HEK293 (cell line): ENCODE measurements at regions not wholly inside any gene's neighbourhood (a gene's known extent, or its start where the extent isn't known, plus 50 kb on each side); places are given as distances from the start of the nearest gene placed in this dataset.

Experiments
- CTCF ChIA-PET: fragments of 350-600 bp; formaldehyde crosslinking; extraction: SDS; loops from one replicate; lab custom pipeline; 2021; ENCODE audit warnings: antibody characterized with exemption; lab: Yijun Ruan, JAX
- POLR2A ChIA-PET: fragments of 300-600 bp; formaldehyde crosslinking; extraction: SDS; loops from one replicate; lab custom pipeline; 2020; ENCODE audit warnings: antibody characterized with exemption, inconsistent platforms; lab: Yijun Ruan, JAX
- H3K27ac ChIP-seq: fragments of 200-500 bp; sonication (Bioruptor generic); 2 replicates; pipeline ENCODE4 v1.5.1; 2014; ENCODE audit warnings: low read depth, low read length, control low read depth, inconsistent platforms; ENCODE audit errors: extremely low read depth
- H3K36me3 ChIP-seq, 2 experiments: fragments of 200-500 bp in 1 of 2; sonication (Bioruptor generic) in 1 of 2; 1 replicate in 1 of 2; 2 replicates in 1 of 2; pipeline ENCODE4 v1.5.1; 2014 to 2017; ENCODE audit warnings: inconsistent platforms in 2 of 2, low read length in 2 of 2; ENCODE audit not compliant: control insufficient read depth in 2 of 2, insufficient read depth in 1 of 2
- H3K4me1 ChIP-seq: fragments of 200-500 bp; sonication (Bioruptor generic); 2 replicates; pipeline ENCODE4 v1.5.1; 2014; ENCODE audit warnings: mild to moderate bottlenecking, low read length, inconsistent platforms; ENCODE audit not compliant: control insufficient read depth, insufficient read depth
- H3K4me3 ChIP-seq: 2 replicates; pipeline ENCODE4 v1.5.1; 2011; ENCODE audit warnings: low read depth, mild to moderate bottlenecking, control low read depth, low read length, moderate library complexity
- H3K9me3 ChIP-seq: fragments of 200-500 bp; sonication (Bioruptor generic); 2 replicates; pipeline ENCODE4 v1.5.1; 2014; ENCODE audit warnings: low read depth, low read length, inconsistent platforms; ENCODE audit not compliant: control insufficient read depth, insufficient read depth
- BCL11B ChIP-seq: fragments of 450-650 bp; formaldehyde crosslinking; IDR thresholded peaks from 2 replicates; pipeline ENCODE4 v1.5.1; 2016; ENCODE audit warnings: low read depth, missing biosample characterization, missing genetic modification characterization
- HOXD13 ChIP-seq: sonication (generic); formaldehyde crosslinking; IDR thresholded peaks from 2 replicates; pipeline ENCODE4 v1.8.0; 2022; ENCODE audit warnings: missing genetic modification reagents, borderline replicate concordance
- KLF10 ChIP-seq: fragments of 450-650 bp; IDR thresholded peaks from 2 replicates; pipeline ENCODE4 v1.5.1; 2018; ENCODE audit warnings: missing biosample characterization, mild to moderate bottlenecking, missing genetic modification characterization
- KLF7 ChIP-seq: fragments of 450-650 bp; formaldehyde crosslinking; IDR thresholded peaks from 2 replicates; pipeline ENCODE4 v1.5.1; 2016; ENCODE audit warnings: missing biosample characterization, missing genetic modification characterization, borderline replicate concordance
- PRDM4 ChIP-seq: fragments of 450-650 bp; formaldehyde crosslinking; IDR thresholded peaks from 2 replicates; pipeline ENCODE4 v1.5.1; 2017; ENCODE audit warnings: missing biosample characterization, missing genetic modification characterization
- TRIM28 ChIP-seq: IDR thresholded peaks from 2 replicates; pipeline ENCODE4 v1.6.1; 2011; ENCODE audit warnings: low read length, control low read depth, borderline replicate concordance
- ZFHX2 ChIP-seq: fragments of 450-650 bp; formaldehyde crosslinking; conservative IDR thresholded peaks from 2 replicates; pipeline ENCODE4 v1.5.1; 2016; ENCODE audit warnings: missing biosample characterization, missing genetic modification characterization
- ZFP3 ChIP-seq: fragments of 450-650 bp; formaldehyde crosslinking; IDR thresholded peaks from 2 replicates; pipeline ENCODE4 v1.5.1; 2016; ENCODE audit warnings: low read depth, missing biosample characterization, missing genetic modification characterization
- ZNF112 ChIP-seq: fragments of 450-650 bp; formaldehyde crosslinking; IDR thresholded peaks from 2 replicates; pipeline ENCODE4 v1.5.0; 2017; ENCODE audit warnings: missing biosample characterization, missing genetic modification characterization
- ZNF202 ChIP-seq: fragments of 450-650 bp; formaldehyde crosslinking; IDR thresholded peaks from 2 replicates; pipeline ENCODE4 v1.5.1; 2016; ENCODE audit warnings: missing biosample characterization, missing genetic modification characterization, borderline replicate concordance
- ZNF223 ChIP-seq: fragments of 450-650 bp; formaldehyde crosslinking; IDR thresholded peaks from 2 replicates; pipeline ENCODE4 v1.5.1; 2016; ENCODE audit warnings: missing biosample characterization, missing genetic modification characterization
- ZNF26 ChIP-seq: fragments of 450-650 bp; formaldehyde crosslinking; IDR thresholded peaks from 2 replicates; pipeline ENCODE4 v1.5.1; 2016; ENCODE audit warnings: missing biosample characterization, missing genetic modification characterization
- ZNF266 ChIP-seq: fragments of 450-650 bp; formaldehyde crosslinking; IDR thresholded peaks from 2 replicates; pipeline ENCODE4 v1.5.1; 2016; ENCODE audit warnings: missing biosample characterization, missing genetic modification characterization, low read depth
- ZNF354C ChIP-seq: fragments of 450-650 bp; formaldehyde crosslinking; IDR thresholded peaks from 2 replicates; pipeline ENCODE4 v1.5.1; 2016; ENCODE audit warnings: missing biosample characterization, missing genetic modification characterization, low read depth, borderline replicate concordance
- ZNF366 ChIP-seq: fragments of 450-650 bp; formaldehyde crosslinking; conservative IDR thresholded peaks from 2 replicates; pipeline ENCODE4 v1.5.1; 2016; ENCODE audit warnings: missing biosample characterization, missing genetic modification characterization
- ZNF398 ChIP-seq: fragments of 450-650 bp; formaldehyde crosslinking; IDR thresholded peaks from 2 replicates; pipeline ENCODE4 v1.5.1; 2017; ENCODE audit warnings: missing biosample characterization, missing genetic modification characterization
- ZNF404 ChIP-seq: fragments of 450-650 bp; formaldehyde crosslinking; IDR thresholded peaks from 2 replicates; pipeline ENCODE4 v1.5.1; 2017; ENCODE audit warnings: missing biosample characterization, missing genetic modification characterization
- ZNF416 ChIP-seq: fragments of 450-650 bp; formaldehyde crosslinking; IDR thresholded peaks from 2 replicates; pipeline ENCODE4 v1.5.1; 2016; ENCODE audit warnings: missing biosample characterization, missing genetic modification characterization
- ZNF426 ChIP-seq: fragments of 450-650 bp; formaldehyde crosslinking; IDR thresholded peaks from 2 replicates; pipeline ENCODE4 v1.5.1; 2017; ENCODE audit warnings: missing biosample characterization, missing genetic modification characterization, mild to moderate bottlenecking, inconsistent platforms, moderate library complexity
- ZNF48 ChIP-seq: fragments of 450-650 bp; formaldehyde crosslinking; IDR thresholded peaks from 2 replicates; pipeline ENCODE4 v1.5.1; 2016; ENCODE audit warnings: missing biosample characterization, missing genetic modification characterization
- ZNF626 ChIP-seq: fragments of 450-650 bp; sonication (Bioruptor Pico); formaldehyde crosslinking; IDR thresholded peaks from 2 replicates; pipeline ENCODE4 v1.5.1; 2018; ENCODE audit warnings: missing biosample characterization, missing genetic modification characterization, inconsistent platforms
- ZNF747 ChIP-seq: fragments of 450-650 bp; formaldehyde crosslinking; IDR thresholded peaks from 2 replicates; pipeline ENCODE4 v1.5.1; 2016; ENCODE audit warnings: missing biosample characterization, missing genetic modification characterization
- ZNF785 ChIP-seq: fragments of 450-650 bp; formaldehyde crosslinking; IDR thresholded peaks from 2 replicates; pipeline ENCODE4 v1.5.1; 2016; ENCODE audit warnings: missing biosample characterization, missing genetic modification characterization
- ZNF830 ChIP-seq: fragments of 450-650 bp; IDR thresholded peaks from 2 replicates; pipeline ENCODE4 v1.5.0; 2018; ENCODE audit warnings: missing biosample characterization, missing genetic modification characterization, low read depth, mild to moderate bottlenecking, moderate library complexity
- TF ChIP-seq, protein P1 (sequence below): fragments of 450-650 bp; formaldehyde crosslinking; IDR thresholded peaks from 2 replicates; pipeline ENCODE4 v1.5.1; 2016; ENCODE audit warnings: missing biosample characterization, missing genetic modification characterization
- TF ChIP-seq, protein P2 (sequence below): fragments of 450-650 bp; formaldehyde crosslinking; IDR thresholded peaks from 2 replicates; pipeline ENCODE4; 2016; ENCODE audit warnings: missing biosample characterization, missing genetic modification characterization

DNA sequence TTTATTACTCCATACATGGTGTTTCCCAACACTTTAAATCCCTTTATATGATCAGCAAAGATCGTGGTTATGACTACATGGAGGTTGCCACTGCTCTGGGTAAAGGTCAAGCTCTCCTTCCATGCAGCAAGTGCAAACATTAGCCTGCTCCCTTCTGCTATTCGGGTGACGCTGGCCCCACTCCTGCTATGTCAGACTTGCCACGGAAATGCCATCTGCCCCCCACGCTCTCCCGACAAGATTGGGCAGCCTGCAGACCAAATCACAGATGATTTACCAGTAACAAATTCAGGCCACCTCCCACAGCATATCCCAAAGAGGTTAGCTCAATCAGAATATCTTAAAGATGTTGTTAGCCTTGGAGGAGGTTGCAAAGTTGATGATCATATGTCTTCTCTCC is 77.8 kb upstream of the MGMT start:
- H3K4me3 ChIP-seq: no peak overlapping the region
- no peaks in the 10 kb centered on the region for H3K4me1 ChIP-seq
- TF ChIP-seq ZNF785 (tag by site-specific recombination): no peak
- no peak for TF ChIP-seq ZNF223
- no peak for TF ChIP-seq ZNF404 (tag by site-specific recombination)
- TF ChIP-seq ZFP3 (tag by site-specific recombination): no peak
- TF ChIP-seq HOXD13: no peak
- TF ChIP-seq, protein P1, sequence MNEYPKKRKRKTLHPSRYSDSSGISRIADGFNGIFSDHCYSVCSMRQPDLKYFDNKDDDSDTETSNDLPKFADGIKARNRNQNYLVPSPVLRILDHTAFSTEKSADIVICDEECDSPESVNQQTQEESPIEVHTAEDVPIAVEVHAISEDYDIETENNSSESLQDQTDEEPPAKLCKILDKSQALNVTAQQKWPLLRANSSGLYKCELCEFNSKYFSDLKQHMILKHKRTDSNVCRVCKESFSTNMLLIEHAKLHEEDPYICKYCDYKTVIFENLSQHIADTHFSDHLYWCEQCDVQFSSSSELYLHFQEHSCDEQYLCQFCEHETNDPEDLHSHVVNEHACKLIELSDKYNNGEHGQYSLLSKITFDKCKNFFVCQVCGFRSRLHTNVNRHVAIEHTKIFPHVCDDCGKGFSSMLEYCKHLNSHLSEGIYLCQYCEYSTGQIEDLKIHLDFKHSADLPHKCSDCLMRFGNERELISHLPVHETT: no peak
- TF ChIP-seq ZNF266 (tag by site-specific recombination): no peak
- TF ChIP-seq ZNF202 (tag by site-specific recombination): no peak
- no peak for TF ChIP-seq ZNF112
- no peak for TF ChIP-seq ZFHX2
- no peak for TF ChIP-seq ZNF48 (tag by site-specific recombination)
- TF ChIP-seq KLF10 (tag by site-specific recombination): no peak
- TF ChIP-seq ZNF416 (tag by site-specific recombination): no peak
- no peak for TF ChIP-seq TRIM28
- TF ChIP-seq, all 188 proteins: peak for 0
- Histone ChIP-seq H3K27ac (no peak overlapping the region), H3K9me3 (no peaks in the 10 kb centered on the region), H3K36me3 (no peaks in the 10 kb centered on the region)
- ChIA-PET POLR2A (no interaction called here), CTCF (interaction anchor here (0.7 kb wide), 1 partner anchor 270 kb away, joined by 3 read pairs; no protein-coding TSS in a partner anchor)

GRCh38 chr10:129390147-129390546 is 76.9 kb upstream of the MGMT start:
- CTCF ChIA-PET: interaction anchor here (0.5 to 0.6 kb wide), 2 partner anchors 487 to 1208 kb away, joined by 3 read pairs; no protein-coding TSS in a partner anchor
- Histone ChIP-seq H3K9me3 (no peaks in the 10 kb centered on the region), H3K36me3 (no peaks in the 10 kb centered on the region), H3K4me3 (no peak overlapping the region), H3K27ac (no peak overlapping the region), H3K4me1 (no peaks in the 10 kb centered on the region)
- POLR2A ChIA-PET: no interaction called here
- TF ChIP-seq, protein P2, sequence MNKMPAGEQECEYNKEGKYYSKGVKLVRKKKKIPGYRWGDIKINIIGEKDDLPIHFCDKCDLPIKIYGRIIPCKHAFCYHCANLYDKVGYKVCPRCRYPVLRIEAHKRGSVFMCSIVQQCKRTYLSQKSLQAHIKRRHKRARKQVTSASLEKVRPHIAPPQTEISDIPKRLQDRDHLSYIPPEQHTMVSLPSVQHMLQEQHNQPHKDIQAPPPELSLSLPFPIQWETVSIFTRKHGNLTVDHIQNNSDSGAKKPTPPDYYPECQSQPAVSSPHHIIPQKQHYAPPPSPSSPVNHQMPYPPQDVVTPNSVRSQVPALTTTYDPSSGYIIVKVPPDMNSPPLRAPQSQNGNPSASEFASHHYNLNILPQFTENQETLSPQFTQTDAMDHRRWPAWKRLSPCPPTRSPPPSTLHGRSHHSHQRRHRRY: no peak
- no peak for TF ChIP-seq ZNF354C
- TF ChIP-seq PRDM4 (tag by site-specific recombination): no peak
- TF ChIP-seq, all 188 proteins: peak for 0

GRCh38 chr10:129390726-129391125 is 76.3 kb upstream of the MGMT start:
- H3K4me3 ChIP-seq: no peak overlapping the region
- no peaks in the 10 kb centered on the region for H3K9me3 ChIP-seq
- H3K4me1 ChIP-seq: no peaks in the 10 kb centered on the region
- no peaks in the 10 kb centered on the region for H3K36me3 ChIP-seq
- POLR2A ChIA-PET: no interaction called here
- H3K27ac ChIP-seq: no peak overlapping the region
- CTCF ChIA-PET: no interaction called here
- TF ChIP-seq BCL11B (tag by site-specific recombination) (no peak), ZNF747 (no peak), ZNF626 (tag by site-specific recombination) (no peak), ZNF354C (no peak), ZNF366 (tag by site-specific recombination) (no peak), ZNF426 (tag by site-specific recombination) (no peak), KLF7 (tag by site-specific recombination) (no peak), ZNF26 (tag by site-specific recombination) (no peak), ZNF398 (tag by site-specific recombination) (no peak), ZNF830 (tag by site-specific recombination) (no peak)
